ENCODE measurements at regions not wholly inside any gene's neighbourhood (a gene's known extent, or its start where the extent isn't known, plus 50 kb on each side); places are given as distances from the start of the nearest gene placed in this dataset.
"Not testable (repeated sequence)": the region's sequence is repeated elsewhere in the genome, so short reads cannot be mapped to it uniquely, and the experiment has no call there.

DNA sequence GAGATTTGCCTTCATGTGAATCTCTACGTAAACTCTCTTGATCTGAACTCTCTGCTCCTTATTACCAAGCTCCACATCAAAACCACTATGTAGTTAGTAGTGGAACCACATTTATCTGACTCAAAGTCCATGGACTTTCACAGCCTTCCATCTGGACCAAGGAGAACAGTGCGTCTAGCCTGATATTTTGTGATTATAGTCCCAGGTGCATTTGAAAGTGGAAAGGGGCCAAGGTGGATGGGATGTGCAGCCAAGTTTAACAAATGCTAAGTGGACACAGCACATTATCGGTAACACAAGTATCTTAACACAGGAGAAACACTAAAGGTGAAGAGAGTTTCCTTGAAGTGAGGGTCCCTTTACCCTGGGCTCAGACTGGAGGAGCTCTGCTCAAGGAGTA is 281.2 kb upstream of the SGK1 start:
- no peak for DNase-seq

DNA sequence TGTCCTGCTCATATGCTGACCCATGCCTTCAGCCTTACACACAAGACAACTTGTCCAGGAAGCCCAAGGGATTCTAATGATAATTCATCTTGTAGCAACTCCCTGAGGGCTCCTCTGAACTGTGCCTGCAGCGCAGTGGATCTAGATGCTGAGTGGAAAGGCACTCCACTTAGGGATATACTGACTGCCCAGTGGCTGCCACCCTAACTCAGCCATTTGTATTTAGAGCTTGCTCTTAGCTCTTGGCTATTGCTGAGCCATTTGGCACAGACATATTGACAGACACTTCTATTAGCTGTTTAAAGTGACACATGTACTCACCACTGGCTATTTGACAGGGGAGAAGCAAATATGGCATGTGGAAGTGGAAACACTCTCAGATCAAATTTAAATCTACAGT is 278.3 kb upstream of the SGK1 start:
- no peak for DNase-seq

DNA sequence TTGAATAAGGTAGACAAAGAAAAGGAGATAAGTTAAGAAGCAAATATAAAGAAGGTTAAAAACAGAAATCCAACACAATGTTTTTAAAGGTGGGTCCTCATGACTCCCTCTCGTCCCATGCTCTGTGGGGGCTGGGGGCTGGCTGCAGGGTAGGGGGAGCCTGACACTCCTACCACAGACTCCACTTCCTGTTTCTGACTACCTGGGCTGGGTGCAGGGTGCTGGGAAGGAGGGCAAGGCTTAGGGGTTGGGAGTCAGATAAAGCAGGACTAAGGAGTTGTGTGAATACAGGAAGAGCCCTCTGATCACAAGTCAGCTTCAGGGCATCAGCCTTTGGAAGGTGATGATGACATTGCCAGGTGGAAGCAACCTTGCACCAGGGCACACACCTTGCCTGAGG is 277.0 kb upstream of the SGK1 start:
- DNase-seq, result no peak

DNA sequence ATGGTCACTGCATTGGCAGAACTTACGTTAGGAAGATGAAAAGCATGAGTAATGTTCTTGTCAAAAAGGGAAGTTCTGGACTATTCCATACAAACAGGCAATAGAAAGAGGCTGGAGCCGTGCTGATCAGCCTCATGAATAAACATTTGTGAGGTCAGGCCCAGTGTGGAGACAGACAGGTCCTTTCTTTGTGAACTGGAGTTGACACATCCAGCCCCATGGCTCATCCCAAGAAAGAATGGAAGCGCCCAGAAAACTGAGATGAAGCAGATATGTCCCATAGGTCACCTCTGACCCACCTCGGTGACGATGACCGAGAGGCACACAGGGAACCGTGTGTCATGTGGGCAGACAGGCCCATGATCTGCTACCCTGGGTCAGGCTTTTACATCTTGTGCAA is 276.0 kb upstream of the SGK1 start:
- DNase-seq, result no peak

DNA sequence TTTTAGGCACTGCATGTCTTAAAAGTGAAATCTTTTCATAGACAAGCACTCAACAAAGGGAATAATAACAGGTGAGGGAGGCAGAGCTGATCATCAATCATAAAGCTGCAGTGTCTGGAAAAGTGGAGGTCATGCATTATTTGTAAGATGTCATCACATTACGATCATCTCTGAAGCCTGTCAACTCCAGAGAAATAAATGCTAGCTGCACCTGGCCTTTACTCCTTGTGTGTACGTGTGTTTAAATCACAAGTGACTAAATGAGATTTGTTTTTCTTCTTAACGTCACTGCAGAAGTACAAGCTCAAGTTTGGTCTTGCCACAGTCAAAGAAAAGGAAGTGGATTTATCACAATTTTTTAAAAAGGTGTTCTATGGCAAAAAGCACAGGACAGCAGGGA is 275.5 kb upstream of the SGK1 start:
- DNase-seq, result no peak

DNA sequence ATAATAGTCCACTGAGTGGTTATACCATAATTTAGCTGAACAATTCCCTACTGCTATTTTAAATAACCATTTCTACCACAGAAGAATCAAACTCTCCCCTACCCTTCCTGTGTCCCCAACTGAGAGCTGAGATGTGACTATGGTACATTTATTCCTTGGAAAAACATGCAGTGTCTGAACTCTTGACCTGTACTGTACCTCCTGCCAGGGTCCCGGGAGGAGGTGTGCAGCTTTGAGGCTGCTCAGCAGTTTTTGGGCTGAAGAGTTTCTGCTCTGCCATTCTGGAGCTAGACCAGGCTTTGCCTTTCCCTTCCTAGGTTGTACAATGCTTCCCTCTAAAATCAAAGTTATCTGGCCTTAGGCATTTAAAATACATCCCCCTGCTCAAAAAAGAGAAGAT is 275.1 kb upstream of the SGK1 start:
- DNase-seq, result no peak

DNA sequence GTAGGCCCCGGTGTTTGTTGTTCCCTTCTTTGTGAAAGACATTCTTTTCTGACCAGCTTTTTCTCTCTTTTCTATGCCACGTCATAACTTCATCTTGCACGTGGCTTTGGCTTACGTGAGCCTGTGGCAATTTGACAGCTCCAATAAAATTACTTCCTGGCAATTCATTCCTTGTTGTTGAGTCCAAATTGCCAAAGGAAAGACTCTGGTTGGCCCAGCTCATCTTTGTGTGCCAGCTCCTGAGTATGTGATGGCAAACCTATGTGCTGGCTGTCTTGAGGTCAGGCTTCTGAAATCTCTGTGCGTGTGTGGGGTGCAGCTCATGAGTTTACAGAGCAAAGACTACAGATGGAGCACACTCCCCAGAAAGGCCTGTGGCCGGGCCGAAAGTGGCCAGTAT is 272.5 kb upstream of the SGK1 start:
- no peak for DNase-seq

DNA sequence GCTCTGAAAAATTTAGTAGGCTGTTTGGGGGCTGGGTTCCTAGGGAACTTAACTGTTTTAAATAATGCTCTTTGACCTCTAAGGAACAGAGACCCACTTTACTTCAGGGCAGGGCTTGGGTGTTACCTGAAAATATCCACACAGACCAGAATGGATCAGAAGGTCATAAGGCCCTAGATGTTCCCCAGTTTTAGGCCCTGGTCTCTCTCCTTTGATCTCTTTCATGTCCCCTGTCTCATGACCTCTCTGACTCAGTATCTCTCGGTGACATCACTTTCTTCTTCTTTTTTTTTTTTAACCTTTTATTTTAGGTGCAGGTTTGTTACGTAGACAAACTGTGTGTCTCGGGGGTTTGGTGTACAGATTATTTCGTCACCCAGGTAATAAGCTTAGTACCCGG is 272.1 kb upstream of the SGK1 start:
- no peak for DNase-seq

DNA sequence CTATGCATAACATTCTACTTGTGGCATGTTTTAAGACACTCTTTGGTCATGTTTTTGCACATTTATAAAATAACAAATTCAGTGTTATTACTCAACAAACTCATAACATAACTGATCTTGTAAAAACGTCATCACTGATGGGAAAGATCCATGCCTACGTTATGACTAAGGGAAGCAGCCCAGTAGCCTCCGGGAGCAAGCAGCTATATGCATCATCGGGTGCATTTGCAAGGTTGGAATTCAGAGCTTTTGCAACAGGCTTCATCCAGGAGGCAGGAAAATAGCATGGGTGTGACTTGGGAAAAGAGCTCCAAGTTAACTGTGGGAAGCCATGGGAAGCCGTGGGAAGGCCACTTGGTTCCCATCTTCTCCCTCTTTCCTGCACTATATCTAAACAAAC is 271.6 kb upstream of the SGK1 start:
- DNase-seq, result no peak

DNA sequence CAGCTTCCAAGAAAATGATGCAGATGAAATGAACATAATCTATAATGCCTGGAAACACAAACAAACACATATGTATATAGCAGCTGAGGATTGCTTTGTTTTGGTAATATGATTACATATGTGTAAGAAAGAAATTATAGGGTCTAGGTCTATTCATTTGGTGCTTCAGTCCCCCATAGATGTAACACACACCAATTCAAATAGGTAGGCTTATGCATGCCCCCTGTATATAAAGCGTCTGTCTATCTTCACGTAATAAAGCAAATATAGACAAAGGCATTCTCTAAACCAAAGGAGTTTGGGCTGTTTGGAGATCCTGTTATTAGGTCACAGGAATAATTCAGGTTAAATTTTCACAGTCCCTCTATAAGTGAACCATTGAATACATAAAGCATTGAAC is 270.4 kb upstream of the SGK1 start:
- no peak for DNase-seq

DNA sequence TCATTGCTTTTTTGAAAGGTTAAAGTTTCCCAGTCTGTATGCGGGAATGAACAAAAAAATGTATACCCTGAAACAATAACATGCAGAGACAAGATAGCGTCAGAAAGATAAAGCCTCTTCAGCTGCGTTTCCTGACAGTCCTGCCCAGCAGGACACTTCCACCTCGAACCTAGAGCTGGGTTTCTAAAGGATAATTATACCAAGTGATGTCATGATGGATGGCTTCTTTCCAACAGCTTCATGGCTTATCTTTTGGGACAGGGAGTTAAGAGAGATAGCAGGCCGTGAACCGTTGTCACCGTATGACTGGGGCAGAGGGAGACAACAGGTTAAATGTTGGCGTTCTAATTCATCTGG is 267.6 kb upstream of the SGK1 start:
- no peak for DNase-seq

DNA sequence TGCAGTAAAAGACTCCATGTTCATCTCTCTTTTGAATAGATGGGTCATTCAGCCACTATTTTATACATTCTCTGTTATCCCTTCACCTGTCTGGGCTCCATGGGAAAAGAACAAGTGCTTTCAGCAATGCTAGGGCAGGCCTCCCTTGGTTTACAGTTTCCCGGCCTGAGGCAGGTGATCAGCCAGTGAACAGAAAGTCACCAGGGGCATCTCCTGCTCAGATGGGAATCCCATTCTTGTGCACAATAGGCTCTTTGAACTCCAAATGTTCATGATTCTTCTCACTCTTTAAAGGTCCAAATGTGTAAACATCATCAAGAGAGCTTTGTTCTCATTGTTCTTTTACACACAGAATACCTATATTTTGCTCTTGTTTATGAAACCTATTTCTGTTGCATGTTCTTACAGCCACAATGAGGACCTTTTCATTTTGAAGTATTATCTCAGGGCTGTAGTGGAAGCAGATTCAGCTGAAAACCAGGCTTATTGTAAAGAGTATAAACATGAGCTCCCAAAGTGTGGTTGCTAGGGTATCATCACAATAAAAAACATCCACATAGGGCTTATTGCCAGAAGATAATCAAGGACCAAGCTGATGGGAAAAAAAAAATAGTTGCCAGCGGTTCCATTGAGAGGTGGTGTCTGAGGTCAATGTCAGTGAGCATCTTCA is 267.1 kb upstream of the SGK1 start:
- DNase-seq, result no peak

DNA sequence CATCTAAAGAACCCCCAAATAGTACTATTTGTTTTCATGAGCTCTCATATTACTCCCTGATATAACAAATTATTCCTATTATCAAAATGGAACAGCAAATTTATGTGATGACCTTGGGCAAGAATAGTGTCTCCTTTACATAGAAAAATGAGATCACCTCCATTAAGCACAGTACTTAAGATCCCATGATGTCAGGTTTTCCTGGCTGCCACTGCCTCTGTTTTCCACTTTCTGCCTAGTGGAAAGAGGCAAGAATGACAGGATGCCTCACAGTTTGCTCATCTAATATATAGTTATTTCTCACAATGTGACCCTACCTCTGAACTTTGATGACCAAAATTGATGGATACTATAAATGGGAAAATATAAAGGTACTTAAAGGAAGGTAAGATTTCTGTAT is 260.1 kb upstream of the SGK1 start:
- no peak for DNase-seq

DNA sequence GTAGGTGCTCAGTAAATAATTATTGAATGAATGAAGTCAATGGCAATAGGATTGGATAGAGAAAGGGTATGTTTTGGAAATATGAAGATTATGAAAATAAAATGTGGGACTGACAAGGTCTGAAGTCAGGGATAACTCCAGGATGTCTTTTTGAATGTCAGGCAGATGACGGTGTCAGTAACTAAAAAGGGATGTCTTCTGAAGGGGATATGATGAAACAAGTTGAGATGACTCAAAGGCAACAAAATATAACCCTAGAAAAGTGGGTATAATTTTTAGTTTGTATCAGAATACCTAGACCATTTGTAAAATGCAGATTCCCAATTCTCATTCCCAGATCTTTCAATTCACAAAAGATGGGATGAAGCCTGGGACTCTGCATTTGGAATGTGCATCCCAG is 257.3 kb upstream of the SGK1 start:
- DNase-seq, result no peak

DNA sequence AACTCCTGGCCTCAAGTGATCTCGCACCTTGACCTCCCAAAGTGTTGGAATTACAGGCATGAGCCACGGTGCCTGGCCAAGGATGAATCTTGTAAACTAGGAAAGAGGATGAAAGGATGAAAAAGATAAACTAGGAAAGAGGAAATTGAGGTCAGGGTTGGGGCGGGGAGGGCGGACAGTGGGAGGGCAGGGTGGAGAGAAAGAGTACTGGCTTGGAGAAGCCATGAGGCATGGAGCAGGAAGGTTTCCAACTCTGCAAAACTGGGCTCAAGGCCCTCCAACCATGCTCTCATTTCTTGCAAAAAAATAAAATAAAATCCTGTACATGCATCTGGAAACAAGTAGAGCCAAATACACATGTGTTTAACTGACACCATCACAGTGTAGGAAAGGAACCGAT is 256.6 kb upstream of the SGK1 start:
- no peak for DNase-seq

DNA sequence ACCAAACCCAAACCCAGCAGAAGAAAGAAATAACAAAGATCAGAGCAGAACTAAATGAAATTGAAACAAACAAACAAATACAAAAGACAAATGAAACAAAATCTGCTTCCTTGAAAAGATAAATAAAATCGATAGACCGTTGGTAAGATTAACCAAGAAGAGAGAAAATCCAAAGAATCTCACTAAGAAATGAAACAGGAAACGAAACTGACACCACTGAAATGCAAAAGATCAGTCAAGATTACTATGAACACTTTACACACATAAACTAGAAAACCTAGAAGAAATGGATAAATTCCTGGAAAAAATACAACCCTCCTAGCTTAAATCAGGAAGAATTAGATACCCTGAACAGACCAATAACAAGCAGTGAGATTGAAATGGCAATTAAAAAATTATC is 252.1 kb upstream of the SGK1 start:
- DNase-seq, result not testable (repeated sequence)

DNA sequence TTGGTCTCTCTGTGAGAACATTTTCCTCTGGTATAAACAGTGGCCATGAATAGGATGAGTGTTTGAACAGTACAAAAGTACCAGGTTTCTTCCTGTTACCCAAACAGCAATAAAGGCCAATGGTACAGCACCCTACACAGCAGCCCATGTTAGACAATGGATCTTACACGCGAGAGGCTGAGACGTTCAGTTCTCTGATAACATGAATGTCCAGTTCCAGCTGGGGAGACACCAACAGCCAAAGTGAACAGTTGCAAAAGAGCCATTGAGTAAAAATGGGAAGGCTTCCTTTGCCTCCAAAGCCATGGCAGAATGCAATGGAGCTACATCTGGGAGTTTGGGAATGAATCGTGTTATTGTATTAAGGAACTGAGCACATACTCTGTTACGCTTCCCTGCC is 246.8 kb upstream of the SGK1 start:
- DNase-seq, result no peak

DNA sequence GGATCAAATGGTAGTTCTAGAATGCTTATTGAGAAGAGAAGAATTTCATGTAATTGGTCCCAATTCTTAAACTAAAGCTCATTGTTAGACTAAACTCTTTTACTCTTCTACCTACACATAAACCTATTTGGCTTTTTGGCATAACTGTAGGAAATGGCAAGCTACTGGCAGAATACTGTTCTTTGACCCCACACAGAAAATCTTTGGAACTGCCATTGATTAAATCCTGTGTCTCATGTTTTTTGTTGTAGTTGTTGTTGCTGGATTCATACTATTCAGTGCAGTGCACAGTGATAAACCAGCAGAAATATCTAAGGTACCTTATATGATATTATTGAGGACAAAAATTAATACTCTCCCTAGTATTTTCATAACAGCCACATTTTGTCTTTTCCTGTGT is 242.1 kb upstream of the SGK1 start:
- DNase-seq, result no peak

DNA sequence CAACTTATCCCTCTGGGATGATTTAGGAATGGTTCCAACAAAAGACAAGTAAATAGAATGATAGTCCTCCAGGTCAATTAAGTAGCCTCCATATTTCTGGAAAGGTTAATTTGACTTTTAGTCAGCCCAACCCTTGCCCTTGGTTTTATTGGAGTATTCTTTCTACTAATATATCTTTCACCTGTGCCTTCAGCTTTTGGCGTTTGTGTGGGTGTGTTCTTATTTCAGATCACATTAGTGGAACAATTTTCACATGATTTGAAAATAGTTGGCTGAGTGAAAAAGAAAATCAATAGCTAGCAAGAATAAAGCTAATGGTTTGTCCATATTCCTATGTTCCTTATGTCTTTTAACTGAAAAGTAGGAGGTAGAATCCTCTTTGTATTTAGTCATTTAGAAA is 239.6 kb upstream of the SGK1 start:
- DNase-seq, result no peak

DNA sequence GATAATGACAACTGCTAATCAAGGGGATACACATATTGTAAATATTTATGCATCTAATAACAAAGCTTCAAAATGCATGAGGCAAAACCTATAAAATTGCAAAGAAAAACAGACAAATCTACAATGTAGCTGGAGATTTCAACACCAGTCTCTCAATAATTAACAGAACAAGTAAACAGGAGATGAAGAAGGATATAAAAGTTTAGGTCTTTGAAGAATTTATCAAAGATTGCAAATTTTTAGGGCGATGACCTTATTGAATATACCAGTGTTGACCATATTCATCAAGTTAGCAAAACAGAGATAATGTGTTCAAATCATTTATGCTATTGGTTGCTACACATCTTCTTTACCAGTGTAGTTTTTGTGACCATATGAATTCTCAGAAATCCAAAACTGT is 237.8 kb upstream of the SGK1 start:
- DNase-seq, result no peak

DNA sequence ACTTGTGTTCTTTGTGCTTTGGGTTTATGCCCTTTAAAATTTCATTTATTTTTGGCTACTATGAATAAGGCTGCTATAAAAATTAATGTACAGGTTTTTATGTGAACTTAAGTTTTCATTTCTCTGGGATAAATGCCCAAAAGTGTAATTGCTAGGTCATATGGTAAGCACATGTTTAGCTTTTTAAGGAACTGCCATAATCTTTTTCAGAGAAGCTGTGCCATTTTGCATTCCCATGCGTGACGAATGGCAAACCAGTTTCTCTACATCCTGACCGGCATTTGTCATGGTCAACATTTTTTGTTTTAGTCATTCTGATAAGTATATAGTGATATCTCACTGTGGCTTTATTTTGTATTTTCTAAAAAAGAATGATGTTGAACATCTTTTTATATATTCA is 236.0 kb upstream of the SGK1 start:
- DNase-seq, result no peak

DNA sequence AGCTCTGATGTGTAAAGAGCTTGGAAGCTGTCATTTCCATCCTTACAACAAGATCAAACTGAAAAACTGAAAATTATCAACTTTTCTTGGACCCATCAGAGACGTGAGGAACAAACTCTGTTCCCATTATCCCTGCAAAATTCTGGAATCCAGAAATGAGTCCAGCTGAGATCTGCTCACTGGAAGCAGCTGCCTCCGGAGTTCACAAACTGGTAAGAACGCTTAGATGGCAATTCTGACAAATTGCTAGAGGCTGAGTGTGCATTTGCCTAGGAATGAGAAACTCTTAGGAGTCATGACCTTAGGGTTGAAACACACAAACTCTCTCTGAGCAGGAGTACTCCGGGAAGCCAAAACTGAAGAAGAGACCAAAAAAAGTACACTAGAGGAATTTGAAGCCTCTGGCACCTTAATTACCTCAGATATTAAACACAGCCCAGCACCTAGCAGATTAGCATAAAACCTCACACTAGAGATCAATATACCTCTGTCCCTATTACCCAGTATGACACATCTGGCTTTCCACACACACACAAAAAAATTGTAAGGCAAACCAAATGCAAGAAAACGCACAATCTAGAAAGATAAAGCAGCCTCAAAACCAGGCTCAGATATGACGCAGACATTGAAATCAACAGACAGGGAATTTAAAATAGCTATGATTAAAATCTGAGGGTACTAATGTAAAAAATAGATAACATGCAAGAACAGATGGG is 233.5 kb upstream of the SGK1 start:
- DNase-seq, result no peak

DNA sequence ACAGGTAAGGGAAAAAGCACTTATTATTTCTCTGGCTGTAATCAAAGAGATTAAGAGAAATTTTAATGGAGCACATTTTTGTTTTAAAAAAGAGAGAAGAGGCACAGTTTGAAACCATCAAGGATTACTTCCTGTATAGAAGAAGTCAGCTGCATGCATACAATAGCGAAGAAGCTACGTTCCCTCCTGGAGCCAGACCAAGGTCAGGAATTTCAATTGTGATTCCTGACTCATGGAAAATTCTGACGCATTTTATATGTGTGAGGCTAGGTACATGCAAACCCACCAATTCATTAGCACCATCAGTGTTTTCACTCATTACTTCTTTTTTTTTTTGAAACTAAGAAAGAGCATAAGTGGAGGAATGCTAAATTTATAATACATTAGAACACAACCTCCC is 232.7 kb upstream of the SGK1 start:
- DNase-seq, result no peak

DNA sequence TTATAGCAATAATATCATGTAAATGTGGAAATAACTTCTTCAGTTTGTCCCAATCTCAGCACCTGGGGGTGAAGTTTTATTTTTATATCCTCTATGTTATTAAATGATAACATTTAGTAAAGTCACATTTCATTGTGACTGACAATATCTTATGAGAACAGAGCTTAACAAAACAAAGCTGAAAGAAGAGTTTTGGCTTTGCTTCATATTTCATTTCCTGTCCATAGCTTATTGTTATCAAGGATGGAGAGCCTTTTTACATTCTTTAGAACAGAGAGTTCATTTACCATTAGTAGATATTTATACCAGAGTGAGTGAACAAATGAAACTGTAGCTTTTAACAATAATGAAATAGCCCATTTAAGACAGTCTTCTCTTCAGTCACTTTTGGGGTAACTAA is 231.9 kb upstream of the SGK1 start:
- no peak for DNase-seq

DNA sequence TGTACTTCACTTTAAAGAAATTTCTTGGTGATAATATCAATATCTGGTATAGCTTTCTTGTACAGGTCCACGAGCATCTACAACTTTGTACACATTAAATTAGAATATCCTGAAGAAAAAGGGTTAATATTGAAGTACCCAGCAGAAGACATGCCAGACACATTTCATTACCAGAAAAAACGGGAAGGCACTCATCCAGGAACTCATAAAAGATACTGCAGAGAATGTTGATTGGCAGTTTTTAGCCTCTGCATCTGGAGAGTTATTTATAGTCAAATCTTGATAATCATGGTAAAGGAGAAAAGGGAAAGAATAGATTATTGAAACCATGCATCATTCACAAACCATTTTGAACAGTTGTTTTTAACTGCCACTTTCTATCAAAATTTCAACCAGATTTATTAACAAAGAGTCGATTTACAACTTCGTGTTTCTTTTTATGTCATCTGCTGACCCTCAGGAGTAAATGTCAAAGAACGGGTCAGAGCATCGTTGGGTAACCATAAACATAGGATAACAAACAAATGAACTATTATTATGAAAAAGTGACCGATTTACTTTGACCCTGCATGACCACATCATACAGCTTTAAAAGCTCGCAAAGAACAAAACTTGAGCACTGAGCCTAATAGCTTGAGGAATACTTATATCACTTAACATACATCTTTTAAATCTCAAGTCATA is 229.2 kb upstream of the SGK1 start:
- no peak for DNase-seq

Data from activated T-cell treated with anti-CD3 and anti-CD28 coated beads, Interleukin-2, amount 50 U/mL, for 48 hours (primary cell).